ENCODE measurements at regions not wholly inside any gene's neighbourhood (a gene's known extent, or its start where the extent isn't known, plus 50 kb on each side); places are given as distances from the start of the nearest gene placed in this dataset.

- no peak for TF ChIP-seq CTCF (IDR thresholded peaks at IDR 0.05)
- no peak for TF ChIP-seq POLR2A (IDR thresholded peaks at IDR 0.05)
Observed at GRCh38 chr7:86006909-86007308, 636.8 kb upstream of the GRM3 start.

All from heart left ventricle (tissue), 13 donors.